ENCODE measurements at regions not wholly inside any gene's neighbourhood (a gene's known extent, or its start where the extent isn't known, plus 50 kb on each side); places are given as distances from the start of the nearest gene placed in this dataset.

GRCh38 chr14:53810221-53810620 is 146.4 kb downstream of the BMP4 start:
- DNase-seq (ENCODE audit: low read depth in 3 of 3, low spot score in 2 of 3) = no peak

DNA sequence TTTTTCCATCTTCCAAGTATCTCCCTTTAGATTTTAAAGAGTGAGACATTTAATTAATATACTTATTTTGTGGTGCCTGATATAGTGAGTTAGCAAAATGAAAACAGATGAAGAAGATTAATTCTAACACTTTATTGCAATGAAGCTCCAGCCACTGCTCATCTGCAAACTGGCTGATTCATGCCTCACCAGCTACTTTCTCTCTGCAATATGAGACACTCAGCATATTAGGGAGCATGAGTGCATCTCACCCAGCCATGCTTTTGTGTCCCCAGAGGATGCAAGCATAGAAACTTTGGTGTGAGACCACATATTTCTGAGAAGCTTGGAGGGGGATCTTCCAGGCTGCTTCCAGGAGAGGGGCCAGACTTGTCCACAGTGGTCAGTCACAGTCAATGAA is 148.6 kb downstream of the BMP4 start:
- no peak for DNase-seq (ENCODE audit: low read depth in 3 of 3, low spot score in 2 of 3)

DNA sequence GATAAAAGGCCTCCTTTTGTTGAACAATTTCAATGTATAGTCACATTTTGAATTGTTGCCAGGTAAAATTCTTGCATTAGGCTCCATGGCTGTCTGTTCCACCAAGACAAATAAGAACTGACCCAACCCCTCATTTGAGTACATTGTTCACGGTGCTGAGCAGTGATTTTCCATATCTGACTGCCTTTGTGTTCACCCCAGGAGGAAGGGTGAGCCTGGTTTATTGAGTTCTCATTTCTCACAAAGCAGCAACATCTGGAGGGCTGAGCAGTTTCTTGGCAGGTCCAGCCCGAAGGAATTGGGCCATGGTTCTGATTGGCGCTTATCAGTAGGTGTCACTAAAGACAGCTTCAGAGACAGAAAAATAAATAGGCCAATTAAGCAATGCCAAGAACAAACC is 149.1 kb downstream of the BMP4 start:
- no peak for DNase-seq (ENCODE audit: low read depth in 3 of 3, low spot score in 2 of 3)

DNA sequence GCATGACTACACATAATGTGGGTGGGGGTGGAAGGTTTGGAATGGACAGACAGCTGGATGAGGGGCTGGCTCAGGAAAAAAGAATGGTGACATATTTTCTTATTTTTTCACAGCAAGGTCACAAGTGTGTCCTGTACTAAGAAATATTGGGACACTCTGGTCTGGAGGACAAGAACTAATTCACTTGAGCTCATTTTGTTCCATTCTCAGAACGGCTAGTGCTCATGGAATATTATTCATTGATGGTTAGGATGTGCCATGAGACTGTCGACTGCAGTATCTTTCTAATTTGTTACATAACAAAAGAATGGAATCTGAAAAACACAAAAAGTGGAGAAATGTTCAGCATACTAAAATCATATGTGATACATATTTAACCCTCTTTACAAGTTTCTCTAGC is 149.5 kb downstream of the BMP4 start:
- DNase-seq (ENCODE audit: low read depth in 3 of 3, low spot score in 2 of 3) = no peak

DNA sequence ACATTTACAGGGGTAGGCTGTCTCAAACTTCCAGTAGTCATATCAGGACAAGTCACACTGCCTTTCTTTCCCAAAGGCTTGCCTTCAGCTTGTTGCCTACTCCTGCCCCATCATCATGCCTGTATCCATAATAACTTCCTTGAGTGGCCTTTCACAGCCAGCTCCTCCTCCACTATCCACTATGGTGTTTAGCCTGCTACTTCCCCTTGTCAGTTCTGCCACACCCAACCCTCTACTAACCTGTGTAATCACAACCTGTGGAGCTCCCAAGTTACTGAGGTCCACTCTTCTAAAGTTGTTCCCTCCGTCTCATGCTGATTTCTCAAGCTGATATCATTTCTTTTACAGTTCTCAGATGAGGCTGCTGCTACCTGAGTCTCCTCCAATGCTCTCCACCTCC is 159.9 kb downstream of the BMP4 start:
- DNase-seq (ENCODE audit: low read depth in 3 of 3, low spot score in 2 of 3) = no peak

DNA sequence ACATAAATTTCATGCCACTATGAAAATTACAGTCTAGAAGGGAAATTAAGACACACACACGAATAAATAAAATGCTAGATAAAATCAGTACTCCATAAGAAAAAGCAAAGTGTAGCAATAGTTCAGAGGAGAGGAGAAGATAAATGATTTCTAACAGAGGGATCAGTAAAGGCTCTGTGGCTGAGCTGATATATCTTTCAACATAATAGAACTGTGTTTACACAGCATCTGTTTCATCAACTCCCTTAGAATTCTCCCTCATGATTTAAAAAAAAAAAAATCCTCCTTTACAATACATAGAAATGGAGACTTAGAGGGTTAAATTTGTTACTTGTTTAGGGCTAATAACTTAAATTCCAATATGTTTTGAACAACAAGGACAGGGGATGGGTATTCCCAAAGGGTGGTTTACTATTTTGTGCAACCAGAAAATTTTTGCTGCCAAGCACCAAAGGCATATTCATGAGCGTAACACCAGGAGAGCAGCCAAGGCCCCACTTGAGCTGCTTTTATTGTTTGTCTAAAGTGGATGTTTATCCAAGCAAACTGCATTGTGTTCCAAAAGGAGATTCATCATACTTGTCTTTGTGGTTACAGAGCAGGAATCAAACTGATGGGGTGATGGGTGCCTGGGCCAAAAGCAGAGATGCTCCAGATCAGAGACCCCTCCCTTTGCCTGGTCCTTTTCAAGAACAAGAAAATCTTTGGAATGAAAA is 162.7 kb downstream of the BMP4 start:
- DNase-seq (ENCODE audit: low read depth in 3 of 3, low spot score in 2 of 3) = no peak

DNA sequence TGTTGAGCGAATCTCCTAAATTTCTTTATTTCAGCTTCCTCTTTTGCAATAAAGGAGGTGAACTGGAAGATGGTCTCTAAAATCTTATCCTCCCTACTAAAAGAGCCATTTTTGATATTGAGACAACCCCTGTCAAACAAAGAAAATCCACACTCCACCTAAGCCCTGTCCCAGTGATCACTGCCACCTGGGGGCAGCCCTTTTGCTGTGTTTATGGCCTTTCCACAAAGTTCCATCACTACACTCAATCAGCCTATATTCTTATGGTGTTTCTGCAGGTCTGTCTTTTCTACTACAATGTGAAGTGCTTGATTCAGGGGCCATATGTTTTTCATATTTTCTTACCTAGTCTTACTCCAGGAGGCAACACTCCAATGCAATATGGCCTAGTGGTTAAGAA is 163.7 kb downstream of the BMP4 start:
- no peak for DNase-seq (ENCODE audit: low read depth in 3 of 3, low spot score in 2 of 3)

GRCh38 chr14:53790731-53791500 is 165.7 kb downstream of the BMP4 start:
- DNase-seq (ENCODE audit: low read depth in 3 of 3, low spot score in 2 of 3) = no peak

DNA sequence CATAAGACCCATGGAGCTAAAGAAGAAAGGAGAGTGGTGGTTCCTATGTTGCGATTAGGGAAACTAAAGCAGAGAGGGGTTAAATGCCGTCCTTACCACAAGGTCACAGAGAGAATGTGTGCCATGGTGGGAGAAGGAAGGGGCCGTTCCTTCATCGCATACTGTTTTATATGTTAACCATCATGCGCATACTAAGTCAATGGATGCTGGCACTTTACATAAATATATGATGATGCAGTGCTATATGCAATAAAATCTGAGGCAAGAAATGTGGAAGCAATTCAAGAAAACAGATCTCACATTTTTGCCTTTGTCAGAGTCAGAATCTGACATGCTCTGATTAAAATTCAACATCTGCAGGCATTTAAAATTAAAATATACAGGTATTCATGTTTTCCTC is 168.1 kb downstream of the BMP4 start:
- no peak for DNase-seq (ENCODE audit: low read depth in 3 of 3, low spot score in 2 of 3)

DNA sequence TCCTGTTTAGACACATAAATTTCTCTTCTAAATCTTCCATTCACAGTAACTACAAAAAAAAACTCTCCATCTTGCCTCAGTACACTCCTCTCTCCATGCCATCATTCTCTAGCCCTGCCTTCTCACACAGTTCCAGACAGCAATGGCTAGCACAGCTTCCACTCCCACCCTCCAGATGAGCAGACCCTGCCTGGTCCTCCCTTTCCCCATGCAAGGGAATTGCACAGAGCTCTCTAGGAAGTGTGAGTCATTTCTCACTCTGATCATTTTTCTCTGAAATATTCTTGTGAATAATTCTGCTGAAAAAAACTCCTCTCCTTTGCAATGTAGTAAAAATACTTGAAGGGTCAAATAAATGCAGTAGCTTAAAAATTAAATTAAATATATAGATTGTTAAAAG is 170.6 kb downstream of the BMP4 start:
- DNase-seq (ENCODE audit: low read depth in 3 of 3, low spot score in 2 of 3) = no peak

DNA sequence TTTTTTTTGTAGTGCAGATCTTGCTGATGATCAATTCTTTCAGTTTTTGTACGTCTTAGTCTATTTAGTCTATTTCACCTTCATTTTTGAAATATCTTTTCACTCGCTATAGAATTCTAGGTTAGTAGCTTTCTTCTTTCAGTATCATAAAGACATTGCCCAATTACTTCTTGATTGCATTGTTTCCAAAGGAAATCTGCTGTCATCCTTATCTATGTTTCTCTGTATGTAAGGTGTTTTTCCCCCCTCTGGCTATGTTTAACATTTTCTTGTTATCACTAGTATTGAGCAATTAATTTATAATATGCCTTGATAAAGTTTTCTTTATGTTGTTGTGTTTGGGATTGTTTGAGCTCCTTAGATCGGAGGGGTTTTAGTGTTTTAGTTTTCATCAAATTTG is 171.9 kb downstream of the BMP4 start:
- DNase-seq (ENCODE audit: low read depth in 3 of 3, low spot score in 2 of 3) = no peak

DNA sequence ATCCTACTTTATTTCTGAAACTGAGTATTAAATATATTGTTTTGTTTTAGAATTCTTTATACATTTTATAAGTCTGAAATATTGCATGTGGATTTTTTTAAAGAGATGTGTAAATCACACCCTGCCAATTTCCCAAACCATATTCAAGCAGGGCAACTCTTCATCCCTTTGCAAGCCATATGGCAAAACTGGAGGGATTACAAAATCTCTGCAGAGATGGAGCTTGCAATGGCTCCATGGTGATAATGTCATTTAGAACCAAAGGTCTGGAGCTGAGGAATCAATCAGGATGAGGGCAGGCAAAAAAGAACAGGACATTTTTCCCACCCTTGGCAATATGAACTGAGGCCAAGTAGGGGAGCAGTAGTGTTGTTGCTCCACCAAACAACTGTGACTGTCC is 173.4 kb downstream of the BMP4 start:
- no peak for DNase-seq (ENCODE audit: low read depth in 3 of 3, low spot score in 2 of 3)

- DNase-seq (ENCODE audit: low read depth in 3 of 3, low spot score in 2 of 3) = no peak
Observed at GRCh38 chr14:53780051-53780555, 176.5 kb downstream of the BMP4 start.

- DNase-seq (ENCODE audit: low read depth in 3 of 3, low spot score in 2 of 3) = no peak
Observed at GRCh38 chr14:53779301-53779700, 177.3 kb downstream of the BMP4 start.

DNA sequence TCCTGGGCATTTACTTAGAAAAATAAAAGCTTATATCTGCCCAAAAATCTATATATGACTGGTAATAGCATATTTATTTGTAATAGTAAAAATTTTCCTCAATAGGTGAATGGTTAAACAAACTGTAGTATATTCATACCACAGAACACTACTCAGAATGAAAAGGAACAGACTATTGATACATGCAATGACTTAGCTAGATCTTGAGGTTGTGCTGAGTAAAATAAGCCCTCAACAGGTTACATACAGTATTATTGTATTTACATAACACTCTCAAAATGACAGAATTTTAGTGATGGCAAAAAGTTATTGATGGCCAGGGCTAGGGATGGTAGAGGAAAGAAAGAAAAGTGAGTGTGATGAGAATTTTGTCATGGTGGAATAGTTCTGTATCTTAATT is 178.4 kb downstream of the BMP4 start:
- no peak for DNase-seq (ENCODE audit: low read depth in 3 of 3, low spot score in 2 of 3)

GRCh38 chr14:53772936-53773335 is 183.7 kb downstream of the BMP4 start:
- no peak for DNase-seq (ENCODE audit: low read depth in 3 of 3, low spot score in 2 of 3)

DNA sequence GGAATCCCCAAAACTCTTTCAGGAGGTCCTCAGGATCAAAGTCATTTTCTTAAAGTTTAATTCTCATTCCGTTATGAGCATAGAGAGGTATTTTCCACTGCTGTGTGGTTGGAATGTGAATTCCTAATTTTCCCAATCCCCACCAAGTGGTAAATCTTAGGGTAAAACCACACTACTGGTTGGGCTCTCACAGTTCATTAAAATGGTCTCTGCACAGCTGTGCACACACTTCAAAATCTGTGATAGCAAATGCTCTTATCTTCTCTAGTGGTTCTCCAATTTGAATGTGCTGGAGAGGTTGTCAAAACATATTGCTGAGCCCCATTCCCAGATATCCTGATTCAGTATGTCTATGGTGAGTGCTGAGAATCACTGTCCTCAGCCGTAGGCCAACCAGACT is 189.1 kb downstream of the BMP4 start:
- DNase-seq (ENCODE audit: low read depth in 3 of 3, low spot score in 2 of 3) = no peak

- DNase-seq (ENCODE audit: low read depth in 3 of 3, low spot score in 2 of 3) = no peak
Observed at GRCh38 chr14:53766601-53767000, 190.0 kb downstream of the BMP4 start.

DNA sequence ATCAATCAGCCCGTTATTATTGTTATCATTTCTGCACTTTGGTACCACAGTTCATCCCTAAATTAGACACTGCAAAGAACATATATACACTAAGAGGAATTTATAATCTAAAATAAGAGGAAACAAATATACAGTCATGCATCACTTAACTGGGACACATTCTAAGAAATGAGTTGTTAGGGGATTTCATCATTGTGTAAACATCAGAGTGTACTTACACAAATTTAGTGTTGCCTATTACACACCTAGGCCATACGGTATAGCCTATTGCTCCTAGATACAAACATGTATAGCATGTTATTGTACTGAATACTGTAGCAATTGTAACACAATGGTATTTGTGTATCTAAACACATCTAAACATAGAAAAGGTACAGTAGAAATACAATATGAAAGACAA is 190.5 kb downstream of the BMP4 start:
- no peak for DNase-seq (ENCODE audit: low read depth in 3 of 3, low spot score in 2 of 3)

DNA sequence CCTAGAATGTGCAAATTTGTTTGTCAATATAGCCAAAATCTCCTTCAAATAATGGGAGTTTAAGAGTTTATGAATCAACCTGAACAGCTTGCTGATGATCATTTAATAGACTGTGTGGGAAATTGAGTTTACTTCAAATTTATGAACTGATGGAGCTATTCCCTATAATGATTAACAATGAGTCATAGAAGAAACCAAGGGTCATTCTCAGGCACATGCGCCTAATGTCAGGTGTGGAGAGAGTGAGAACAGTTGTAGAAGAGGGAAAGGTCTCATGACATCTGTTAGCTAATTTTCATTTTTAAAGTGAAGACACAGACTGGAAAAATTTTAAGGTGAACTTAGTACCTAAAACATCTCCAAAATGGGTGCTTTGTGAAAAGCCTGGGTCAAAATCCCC is 191.8 kb downstream of the BMP4 start:
- no peak for DNase-seq (ENCODE audit: low read depth in 3 of 3, low spot score in 2 of 3)

- DNase-seq (ENCODE audit: low read depth in 3 of 3, low spot score in 2 of 3) = no peak
Observed at GRCh38 chr14:53758141-53758540, 198.5 kb downstream of the BMP4 start.

- DNase-seq (ENCODE audit: low read depth in 3 of 3, low spot score in 2 of 3) = no peak
Observed at GRCh38 chr14:53757732-53758131, 198.9 kb downstream of the BMP4 start.
